Hepatocyte (in vitro differentiated cells): ENCODE measurements at regions not wholly inside any gene's neighbourhood (a gene's known extent, or its start where the extent isn't known, plus 50 kb on each side); places are given as distances from the start of the nearest gene placed in this dataset.

Source experiments
- DNase-seq: peaks from one replicate; pipeline ENCODE4 v3.0.0-alpha.2; 2016; ENCODE audit warnings: low spot score
- H2AFZ ChIP-seq: fragments of 200-600 bp; sonication (generic); 2 replicates; pipeline ENCODE4 v1.6.0; 2016; ENCODE audit warnings: antibody characterized with exemption, mild to moderate bottlenecking
- H3K27ac ChIP-seq: fragments of 200-600 bp; sonication (generic); 2 replicates; pipeline ENCODE4 v1.5.1; 2016; ENCODE audit warnings: mild to moderate bottlenecking
- H3K27me3 ChIP-seq: fragments of 200-600 bp; sonication (generic); 2 replicates; pipeline ENCODE4 v1.6.1; 2016
- H3K36me3 ChIP-seq: fragments of 200-600 bp; sonication (generic); replicated peaks from 2 replicates; pipeline ENCODE4 v1.5.1; 2016; ENCODE audit warnings: low read depth; ENCODE audit not compliant: insufficient read depth
- H3K4me1 ChIP-seq: fragments of 200-600 bp; sonication (generic); 2 replicates; pipeline ENCODE4 v1.5.1; 2016; ENCODE audit warnings: mild to moderate bottlenecking, moderate library complexity; ENCODE audit not compliant: insufficient read depth
- H3K4me2 ChIP-seq: fragments of 200-600 bp; sonication (generic); 2 replicates; pipeline ENCODE4 v1.6.0; 2016
- H3K4me3 ChIP-seq: fragments of 200-600 bp; sonication (generic); 2 replicates; pipeline ENCODE4 v1.5.1; 2016; ENCODE audit warnings: mild to moderate bottlenecking
- H3K79me2 ChIP-seq: fragments of 200-600 bp; sonication (generic); 2 replicates; pipeline ENCODE4 v1.6.0; 2017; ENCODE audit warnings: mild to moderate bottlenecking
- H3K9me2 ChIP-seq: fragments of 200-600 bp; sonication (generic); replicated peaks from 2 replicates; pipeline ENCODE4 v1.6.0; 2017; ENCODE audit warnings: mild to moderate bottlenecking; ENCODE audit not compliant: insufficient read depth
- H3K9me3 ChIP-seq: fragments of 200-600 bp; sonication (generic); 2 replicates; pipeline ENCODE4 v1.5.1; 2016; ENCODE audit warnings: low read depth, mild to moderate bottlenecking
- H4K20me1 ChIP-seq: fragments of 200-600 bp; sonication (generic); 2 replicates; pipeline ENCODE4 v1.6.0; 2016; ENCODE audit warnings: mild to moderate bottlenecking; ENCODE audit not compliant: insufficient read depth, poor library complexity, severe bottlenecking
- EZH2 ChIP-seq: fragments of 200-600 bp; sonication (generic); IDR thresholded peaks from 2 replicates; pipeline ENCODE4 v1.6.1; 2016; ENCODE audit warnings: antibody characterized with exemption, mild to moderate bottlenecking, borderline replicate concordance
- EZH2phosphoT487 ChIP-seq: fragments of 200-600 bp; sonication (generic); IDR thresholded peaks from one replicate; pipeline ENCODE4 v1.6.1; 2018; ENCODE audit warnings: antibody characterized with exemption, mild to moderate bottlenecking, low read depth, moderate library complexity; ENCODE audit not compliant: unreplicated experiment, severe bottlenecking
- WGBS: methylation state at CpG from one replicate; pipeline ENCODE4 v1.1.6; 2016; ENCODE audit warnings: low lambda C conversion rate; ENCODE audit errors: missing lambda C conversion rate; 5-methylcytosine and 5-hydroxymethylcytosine counted together
- TF ChIP-seq, protein P1 (sequence below): fragments of 200-600 bp; sonication (generic); IDR thresholded peaks from 2 replicates; pipeline ENCODE4 v1.5.1; 2016; ENCODE audit warnings: antibody characterized with exemption, mild to moderate bottlenecking; ENCODE audit not compliant: poor library complexity

DNA sequence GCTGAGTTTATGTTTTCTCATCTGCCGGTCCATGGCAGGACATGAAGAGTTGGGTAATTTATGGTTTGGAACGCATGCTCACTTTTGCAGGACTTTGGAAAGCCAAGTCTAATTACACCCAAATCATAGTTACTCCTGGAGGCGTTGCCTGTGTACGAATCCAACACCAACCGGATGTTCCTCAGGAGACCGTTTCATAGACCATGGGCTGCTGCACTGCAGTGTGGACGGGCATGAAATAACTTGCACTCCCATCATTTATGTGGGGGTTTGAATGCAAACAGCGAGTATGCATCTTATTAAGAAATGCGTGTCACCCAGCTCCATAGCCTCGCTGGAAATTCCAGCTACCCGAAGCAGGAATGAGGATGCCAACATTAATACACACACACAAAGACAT, 96.1 kb upstream of the IRX2 start:
- H3K4me3 ChIP-seq, result no peak overlapping the region
- no peaks in the 10 kb centered on the region for H3K79me2 ChIP-seq
- TF ChIP-seq EZH2phosphoT487, result no peak
- no peak for TF ChIP-seq EZH2
- TF ChIP-seq, protein P1, sequence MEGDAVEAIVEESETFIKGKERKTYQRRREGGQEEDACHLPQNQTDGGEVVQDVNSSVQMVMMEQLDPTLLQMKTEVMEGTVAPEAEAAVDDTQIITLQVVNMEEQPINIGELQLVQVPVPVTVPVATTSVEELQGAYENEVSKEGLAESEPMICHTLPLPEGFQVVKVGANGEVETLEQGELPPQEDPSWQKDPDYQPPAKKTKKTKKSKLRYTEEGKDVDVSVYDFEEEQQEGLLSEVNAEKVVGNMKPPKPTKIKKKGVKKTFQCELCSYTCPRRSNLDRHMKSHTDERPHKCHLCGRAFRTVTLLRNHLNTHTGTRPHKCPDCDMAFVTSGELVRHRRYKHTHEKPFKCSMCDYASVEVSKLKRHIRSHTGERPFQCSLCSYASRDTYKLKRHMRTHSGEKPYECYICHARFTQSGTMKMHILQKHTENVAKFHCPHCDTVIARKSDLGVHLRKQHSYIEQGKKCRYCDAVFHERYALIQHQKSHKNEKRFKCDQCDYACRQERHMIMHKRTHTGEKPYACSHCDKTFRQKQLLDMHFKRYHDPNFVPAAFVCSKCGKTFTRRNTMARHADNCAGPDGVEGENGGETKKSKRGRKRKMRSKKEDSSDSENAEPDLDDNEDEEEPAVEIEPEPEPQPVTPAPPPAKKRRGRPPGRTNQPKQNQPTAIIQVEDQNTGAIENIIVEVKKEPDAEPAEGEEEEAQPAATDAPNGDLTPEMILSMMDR, result no peak
- no peaks in the 10 kb centered on the region for H3K27me3 ChIP-seq
- H3K27ac ChIP-seq, result no peak overlapping the region
- DNase-seq, result no peak
- H3K4me1 ChIP-seq, result no peaks in the 10 kb centered on the region
- H4K20me1 ChIP-seq, result no peaks in the 10 kb centered on the region
- no peaks in the 10 kb centered on the region for H3K9me2 ChIP-seq
- H2AFZ ChIP-seq, result no peak overlapping the region
- H3K4me2 ChIP-seq, result no peak overlapping the region
- H3K36me3 ChIP-seq, result no peaks in the 10 kb centered on the region
- no peaks in the 10 kb centered on the region for H3K9me3 ChIP-seq
- WGBS, result 91% methylated on average over 11 of the region's 11 CpGs

DNA sequence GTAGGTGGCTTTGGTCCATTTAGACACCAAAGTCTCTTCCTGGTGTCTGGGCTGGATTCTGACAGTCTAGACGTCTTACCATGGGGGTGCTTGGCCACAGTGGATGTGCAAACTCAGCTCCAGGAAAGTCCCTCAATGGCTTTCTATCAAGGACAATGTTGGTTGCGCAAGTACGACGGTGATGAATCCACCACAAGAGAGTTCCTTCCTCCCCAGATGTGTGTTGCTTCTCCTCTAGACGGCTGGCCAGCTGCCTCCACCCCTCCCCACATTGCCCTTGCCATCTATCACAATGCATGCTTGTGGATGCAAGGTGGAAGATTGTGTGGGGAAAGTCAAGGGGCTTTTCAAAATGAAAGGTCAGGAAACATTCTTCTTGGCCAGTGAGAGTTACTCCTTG, 89.7 kb upstream of the IRX2 start:
- Histone ChIP-seq H3K4me2 (no peak overlapping the region), H3K4me3 (no peak overlapping the region), H3K9me3 (no peaks in the 10 kb centered on the region), H3K27ac (no peak overlapping the region), H3K36me3 (no peaks in the 10 kb centered on the region), H4K20me1 (no peaks in the 10 kb centered on the region), H3K27me3 (no peaks in the 10 kb centered on the region), H2AFZ (no peak overlapping the region), H3K4me1 (no peaks in the 10 kb centered on the region), H3K9me2 (no peaks in the 10 kb centered on the region), H3K79me2 (no peaks in the 10 kb centered on the region)
- 83% methylated on average over 5 of the region's 5 CpGs for WGBS
- no peak for DNase-seq
- TF ChIP-seq EZH2phosphoT487 (no peak), EZH2 (no peak)
- TF ChIP-seq, protein P1, result no peak

DNA sequence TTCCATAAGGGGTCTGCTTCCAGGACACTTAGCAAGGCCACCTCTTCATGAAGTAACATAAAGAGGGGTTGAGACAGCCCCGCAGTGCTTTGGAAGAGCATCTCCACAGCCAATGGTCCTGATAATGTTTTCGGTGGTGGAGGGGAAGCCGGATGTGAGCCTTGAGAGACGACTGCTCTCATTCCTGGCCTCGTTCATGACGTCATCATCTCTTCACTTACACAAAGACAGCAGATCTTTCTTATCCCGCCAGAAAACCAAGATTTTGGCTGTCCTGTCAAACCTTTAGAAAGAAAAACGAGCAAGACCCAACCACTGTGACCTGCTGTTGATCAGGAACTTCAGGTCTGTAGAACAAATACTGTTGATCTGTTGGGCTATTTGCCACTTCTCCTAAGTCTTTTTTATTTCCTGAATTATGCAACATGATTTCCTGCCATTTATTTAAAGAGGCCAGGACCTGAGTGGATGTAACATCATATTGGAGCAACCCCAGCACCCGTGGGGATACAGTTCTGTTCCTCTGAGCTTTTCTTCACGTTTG, 89.0 kb upstream of the IRX2 start:
- no peak for DNase-seq
- H3K4me2 ChIP-seq, result no peak overlapping the region
- no peaks in the 10 kb centered on the region for H3K9me3 ChIP-seq
- H4K20me1 ChIP-seq, result no peaks in the 10 kb centered on the region
- 78% methylated on average over 10 of the region's 10 CpGs for WGBS
- no peaks in the 10 kb centered on the region for H3K9me2 ChIP-seq
- TF ChIP-seq, protein P1, result no peak
- TF ChIP-seq EZH2phosphoT487 (no peak), EZH2 (no peak)
- H3K79me2 ChIP-seq, result no peaks in the 10 kb centered on the region
- no peak overlapping the region for H3K27ac ChIP-seq
- no peaks in the 10 kb centered on the region for H3K36me3 ChIP-seq
- no peak overlapping the region for H2AFZ ChIP-seq
- H3K4me1 ChIP-seq, result no peaks in the 10 kb centered on the region
- no peaks in the 10 kb centered on the region for H3K27me3 ChIP-seq
- no peak overlapping the region for H3K4me3 ChIP-seq

DNA sequence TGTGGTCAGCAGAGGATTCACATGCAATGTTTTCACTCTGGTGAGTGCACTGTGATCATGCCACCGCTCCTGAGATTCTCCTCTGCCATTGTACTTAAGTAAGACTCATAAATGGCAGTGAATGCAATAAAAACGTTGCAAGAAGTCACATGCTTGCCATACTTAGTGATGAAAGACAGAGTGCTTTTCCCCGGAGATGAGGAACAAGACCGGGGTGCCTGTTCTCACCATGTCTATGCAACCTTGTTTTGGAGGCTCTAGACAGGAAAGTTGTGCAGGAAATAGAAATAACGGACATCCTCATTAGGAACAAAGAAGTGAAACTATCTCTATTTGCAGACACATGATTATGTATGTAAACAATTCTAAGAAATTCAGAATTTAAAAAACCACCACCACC, 84.7 kb upstream of the IRX2 start:
- no peaks in the 10 kb centered on the region for H3K36me3 ChIP-seq
- H3K9me2 ChIP-seq, result no peaks in the 10 kb centered on the region
- no peak overlapping the region for H3K4me2 ChIP-seq
- H4K20me1 ChIP-seq, result no peaks in the 10 kb centered on the region
- H3K9me3 ChIP-seq, result no peaks in the 10 kb centered on the region
- no peaks in the 10 kb centered on the region for H3K79me2 ChIP-seq
- DNase-seq, result no peak
- 55% methylated on average over 5 of the region's 5 CpGs for WGBS
- peaks cover 8% of the 10 kb centered on the region for H3K27me3 ChIP-seq
- H2AFZ ChIP-seq, result no peak overlapping the region
- no peaks in the 10 kb centered on the region for H3K4me1 ChIP-seq
- H3K27ac ChIP-seq, result no peak overlapping the region
- no peak for TF ChIP-seq EZH2
- TF ChIP-seq, protein P1, result no peak
- TF ChIP-seq EZH2phosphoT487, result no peak
- H3K4me3 ChIP-seq, result no peak overlapping the region
